GM21528 (cell line): ENCODE measurements at regions not wholly inside any gene's neighbourhood (a gene's known extent, or its start where the extent isn't known, plus 50 kb on each side); places are given as distances from the start of the nearest gene placed in this dataset.
"Not testable (repeated sequence)": the region's sequence is repeated elsewhere in the genome, so short reads cannot be mapped to it uniquely, and the experiment has no call there.

Experiments used
- ATAC-seq: cut with Tn5 transposase; IDR thresholded peaks from one replicate; pipeline ENCODE4 v1.9.1; 2021; ENCODE audit warnings: mild to moderate bottlenecking, moderate library complexity; ENCODE audit not compliant: unreplicated experiment, low FRiP score

GRCh38 chr4:181013162-181013561 lies 1230.0 kb upstream of the TENM3 start:
- ATAC-seq: no peak

DNA sequence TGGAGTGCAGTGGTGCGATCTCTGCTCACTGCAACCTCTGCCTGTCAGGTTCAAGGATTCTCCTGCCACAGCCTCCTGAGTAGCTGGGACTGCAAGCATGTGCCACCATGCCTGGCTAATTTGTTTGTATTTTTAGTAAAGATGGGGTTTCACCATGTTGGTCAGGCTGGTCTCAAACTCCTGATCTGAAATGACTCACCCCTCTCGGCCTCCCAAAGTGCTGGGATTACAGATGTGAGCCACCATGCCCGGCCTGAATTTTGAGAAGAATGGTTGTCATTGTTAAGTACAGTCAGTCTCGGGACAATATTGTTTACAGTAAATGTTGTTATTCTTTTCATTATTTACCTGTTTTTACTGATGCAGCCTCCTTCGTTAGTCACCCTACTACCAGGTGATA lies 1226.2 kb upstream of the TENM3 start:
- ATAC-seq: no peak

- no peak for ATAC-seq
Measured at GRCh38 chr4:181018472-181018871, 1224.7 kb upstream of the TENM3 start.

- ATAC-seq: no peak
Measured at GRCh38 chr4:181018913-181019312, 1224.3 kb upstream of the TENM3 start.

GRCh38 chr4:181020456-181020855 lies 1222.7 kb upstream of the TENM3 start:
- no peak for ATAC-seq

GRCh38 chr4:181021213-181021612 lies 1222.0 kb upstream of the TENM3 start:
- ATAC-seq: no peak

DNA sequence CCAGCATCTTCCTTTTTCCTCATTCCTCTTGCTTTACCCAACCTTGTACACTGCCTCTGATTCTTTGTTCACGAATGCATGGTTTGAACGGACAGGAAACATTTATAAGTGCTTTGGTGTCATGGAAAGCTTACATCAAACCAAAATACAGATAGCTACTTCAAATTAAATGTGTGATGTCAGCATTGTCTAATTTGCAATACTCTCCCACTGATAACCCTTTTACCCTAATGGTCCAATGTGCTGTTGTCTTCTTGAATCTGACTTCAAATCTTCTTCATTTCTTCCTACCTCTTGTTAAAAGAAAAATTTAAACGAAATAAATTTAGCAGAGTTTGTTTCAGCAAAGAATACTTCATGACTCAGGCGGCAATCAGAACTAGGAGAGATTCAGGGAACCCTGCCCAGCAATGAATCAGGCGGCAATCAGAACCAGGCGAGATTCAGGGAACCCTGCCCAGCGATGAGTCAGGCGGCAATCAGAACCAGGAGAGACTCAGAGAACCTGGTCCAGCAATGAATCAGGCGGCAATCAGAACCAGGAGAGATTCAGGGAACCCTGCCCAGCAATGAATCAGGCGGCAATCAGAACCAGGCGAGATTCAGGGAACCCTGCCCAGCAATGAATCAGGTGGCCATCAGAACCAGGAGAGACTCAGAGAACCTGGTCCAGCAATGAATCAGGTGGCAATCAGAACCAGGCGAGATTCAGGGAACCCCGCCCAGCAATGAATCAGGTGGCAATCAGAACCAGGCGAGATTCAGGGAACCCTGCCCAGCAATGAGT lies 1212.9 kb upstream of the TENM3 start:
- not testable (repeated sequence) for ATAC-seq

- ATAC-seq: no peak
Measured at GRCh38 chr4:181030961-181031360, 1212.2 kb upstream of the TENM3 start.

- ATAC-seq: no peak
Measured at GRCh38 chr4:181043486-181043885, 1199.7 kb upstream of the TENM3 start.

GRCh38 chr4:181046809-181047208 lies 1196.4 kb upstream of the TENM3 start:
- no peak for ATAC-seq

- ATAC-seq: no peak
Measured at GRCh38 chr4:181051931-181052330, 1191.3 kb upstream of the TENM3 start.

DNA sequence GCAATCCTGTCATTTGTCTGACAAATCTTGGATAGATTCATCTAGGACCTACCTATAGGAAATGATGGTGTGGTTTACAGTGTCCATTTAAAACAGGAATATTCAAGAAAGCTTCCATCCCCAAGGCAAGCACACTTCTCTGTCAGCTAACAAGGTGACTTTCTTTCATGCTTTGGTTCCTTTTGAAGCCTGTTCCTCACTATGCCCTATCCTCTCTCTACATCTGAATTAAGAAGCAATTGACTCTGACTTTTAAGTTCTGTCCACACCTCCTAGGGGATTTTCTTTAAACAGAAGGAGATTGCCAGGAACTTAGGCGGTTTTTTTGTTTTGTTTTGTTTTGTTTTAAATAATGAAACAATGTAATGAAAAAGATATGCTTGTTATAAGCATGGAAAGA lies 1181.4 kb upstream of the TENM3 start:
- no peak for ATAC-seq

GRCh38 chr4:181063212-181063611 lies 1180.0 kb upstream of the TENM3 start:
- ATAC-seq: no peak

DNA sequence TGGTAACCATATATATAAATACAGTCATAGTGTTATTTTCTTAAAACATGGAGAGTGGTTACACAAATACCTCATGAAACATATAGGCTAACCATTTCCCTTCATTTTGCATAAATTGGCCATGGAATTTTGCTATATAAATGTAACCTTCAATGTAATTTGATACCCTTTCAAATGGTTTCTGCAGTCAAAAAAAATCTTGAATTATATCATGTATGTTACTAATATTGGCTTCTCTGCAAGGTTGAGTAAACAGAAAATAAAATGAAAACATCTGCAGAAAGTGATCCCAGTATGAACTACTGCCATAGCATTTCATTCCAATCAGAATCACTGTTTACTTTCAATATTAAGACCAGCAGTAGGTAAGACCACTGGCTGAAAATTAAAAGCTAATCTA lies 1165.9 kb upstream of the TENM3 start:
- no peak for ATAC-seq

DNA sequence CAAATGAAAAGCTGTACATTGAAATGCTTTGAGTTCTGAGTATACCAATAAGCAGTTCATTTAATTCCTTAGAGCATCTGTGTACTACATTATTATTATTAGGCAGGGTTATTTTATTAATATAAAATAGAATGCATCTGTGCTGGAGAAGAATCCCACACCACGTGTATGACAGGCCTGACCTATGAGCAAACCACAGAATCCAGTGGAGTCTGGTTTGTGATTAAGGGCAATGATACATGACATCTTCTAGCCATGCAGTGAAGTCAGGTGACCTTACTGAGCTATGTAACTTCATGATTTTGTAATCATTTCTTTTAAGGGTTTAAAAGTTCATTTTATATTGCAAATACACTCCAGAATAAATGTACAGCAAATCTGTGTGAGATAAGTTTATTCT lies 1165.0 kb upstream of the TENM3 start:
- no peak for ATAC-seq

GRCh38 chr4:181083757-181084361 lies 1159.3 kb upstream of the TENM3 start:
- no peak for ATAC-seq

- ATAC-seq: no peak
Measured at GRCh38 chr4:181085557-181085956, 1157.6 kb upstream of the TENM3 start.

DNA sequence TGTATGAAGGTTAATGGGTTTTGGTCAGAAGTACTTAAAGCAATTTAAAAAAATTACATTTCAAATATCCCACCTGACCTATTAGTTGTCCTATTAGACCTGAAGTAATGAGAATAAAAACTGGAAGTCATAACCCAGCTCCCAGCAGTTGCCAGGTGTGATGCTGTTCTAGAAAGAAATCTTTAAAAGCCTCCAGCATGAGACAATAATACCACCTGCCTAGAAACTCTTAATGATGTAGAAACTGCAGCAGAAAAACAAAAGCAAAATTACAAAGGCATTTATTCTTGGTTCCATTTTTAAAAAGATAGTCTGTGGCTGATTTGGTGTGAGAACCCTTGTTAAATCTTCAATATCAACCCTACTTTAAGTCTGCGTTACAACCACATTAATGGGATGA lies 1137.7 kb upstream of the TENM3 start:
- ATAC-seq: no peak

GRCh38 chr4:181106398-181106797 lies 1136.8 kb upstream of the TENM3 start:
- no peak for ATAC-seq

DNA sequence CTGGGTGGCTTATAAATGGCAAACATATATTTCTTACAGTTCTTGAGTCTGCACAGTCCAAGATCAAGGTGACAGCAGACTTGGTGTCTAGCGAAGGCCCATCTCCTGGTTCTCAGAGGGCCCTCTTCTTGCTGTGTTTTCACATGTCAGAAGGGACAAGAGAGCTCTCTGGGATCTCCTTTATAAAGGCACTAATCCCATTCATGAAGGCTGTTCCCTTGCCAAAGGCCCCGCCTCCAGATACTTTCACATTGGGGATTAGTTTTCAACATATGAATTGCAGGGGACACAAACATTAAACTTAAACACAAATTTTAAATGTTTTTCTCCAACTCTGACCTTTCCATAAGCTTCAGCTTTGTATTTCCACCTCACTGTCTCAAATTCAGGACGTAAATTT lies 1135.0 kb upstream of the TENM3 start:
- ATAC-seq: no peak

DNA sequence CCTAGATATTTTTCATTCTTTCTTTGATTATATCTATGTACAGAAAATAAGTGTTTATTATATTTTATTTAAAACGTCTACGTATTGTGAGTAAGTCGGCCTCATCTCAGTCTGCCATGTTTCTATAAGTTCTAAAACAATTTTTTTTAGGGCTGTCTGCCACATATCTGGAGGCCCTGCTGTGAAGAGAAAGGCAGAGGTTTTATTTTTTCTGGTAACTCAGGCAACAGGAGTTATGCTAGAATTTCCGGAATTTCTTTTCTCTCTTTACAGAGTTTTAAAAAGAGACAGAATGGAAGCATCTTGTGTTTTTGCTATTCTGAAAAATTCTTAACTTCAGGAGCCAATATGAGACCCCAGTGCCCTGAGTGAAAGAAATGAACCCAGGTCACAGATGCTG lies 1124.0 kb upstream of the TENM3 start:
- no peak for ATAC-seq

- no peak for ATAC-seq
Measured at GRCh38 chr4:181121733-181122132, 1121.5 kb upstream of the TENM3 start.
